Stimulated activated CD4-positive, alpha-beta T cell treated with anti-CD3 and anti-CD28 coated beads, Interleukin-15, amount 100 ng/mL, for 24 hours (primary cell): ENCODE measurements at regions not wholly inside any gene's neighbourhood (a gene's known extent, or its start where the extent isn't known, plus 50 kb on each side); places are given as distances from the start of the nearest gene placed in this dataset.
"Not testable (repeated sequence)": the region's sequence is repeated elsewhere in the genome, so short reads cannot be mapped to it uniquely, and the experiment has no call there.

Experiments used
- DNase-seq: peaks from one replicate; pipeline ENCODE4 v3.0.0-alpha.2; 2020

DNA sequence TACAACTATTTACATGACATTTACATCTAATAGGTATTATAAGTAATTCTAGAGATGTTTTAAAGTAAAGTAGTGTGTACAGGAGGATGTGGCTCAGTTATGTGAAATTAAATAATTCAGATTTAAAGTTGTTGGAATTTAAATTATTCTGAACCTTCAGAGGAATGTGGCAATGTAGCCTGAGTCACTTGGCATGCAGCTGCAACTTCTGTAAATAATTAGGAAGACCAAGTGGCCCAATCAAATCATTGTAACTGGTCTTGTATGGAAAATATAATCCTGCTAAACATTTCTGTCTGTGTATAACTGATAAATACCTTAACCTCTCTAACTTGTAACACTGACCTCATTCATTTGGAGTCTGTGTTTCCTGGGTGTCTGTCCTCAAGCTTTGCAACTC, 828.9 kb downstream of the GLUD2 start:
- no peak for DNase-seq

DNA sequence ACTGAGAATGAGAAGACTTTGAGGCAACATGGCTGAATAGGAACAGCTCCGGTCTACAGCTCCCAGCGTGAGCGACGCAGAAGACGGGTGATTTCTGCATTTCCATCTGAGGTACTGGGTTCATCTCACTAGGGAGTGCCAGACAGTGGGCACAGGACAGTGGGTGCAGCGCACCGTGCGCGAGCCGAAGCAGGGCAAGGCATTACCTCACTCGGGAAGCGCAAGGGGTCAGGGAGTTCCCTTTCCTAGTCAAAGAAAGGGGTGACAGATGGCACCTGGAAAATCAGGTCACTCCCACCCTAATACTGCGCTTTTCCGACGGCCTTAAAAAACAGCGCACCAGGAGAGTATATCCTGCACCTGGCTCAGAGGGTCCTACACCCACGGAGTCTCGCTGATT, 829.9 kb downstream of the GLUD2 start:
- DNase-seq = not testable (repeated sequence)

DNA sequence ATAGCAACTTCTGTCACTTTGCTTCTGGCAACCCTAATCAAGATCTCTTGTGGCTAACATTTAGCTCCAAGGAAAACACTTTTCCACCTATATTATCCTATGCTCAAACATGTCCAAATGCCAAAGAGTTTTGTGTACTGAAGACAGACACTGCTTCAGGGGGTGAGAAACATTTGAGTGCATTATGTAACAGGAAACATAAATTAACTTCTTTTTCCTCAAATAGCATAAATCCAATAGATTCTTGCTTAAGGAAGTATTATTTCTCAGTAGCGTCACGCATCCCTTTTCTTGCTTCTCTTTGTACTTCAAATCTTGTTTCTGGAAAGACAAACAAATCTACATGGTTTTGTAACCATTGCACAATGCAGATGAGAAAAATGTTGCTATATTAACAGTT, 839.1 kb downstream of the GLUD2 start:
- no peak for DNase-seq

DNA sequence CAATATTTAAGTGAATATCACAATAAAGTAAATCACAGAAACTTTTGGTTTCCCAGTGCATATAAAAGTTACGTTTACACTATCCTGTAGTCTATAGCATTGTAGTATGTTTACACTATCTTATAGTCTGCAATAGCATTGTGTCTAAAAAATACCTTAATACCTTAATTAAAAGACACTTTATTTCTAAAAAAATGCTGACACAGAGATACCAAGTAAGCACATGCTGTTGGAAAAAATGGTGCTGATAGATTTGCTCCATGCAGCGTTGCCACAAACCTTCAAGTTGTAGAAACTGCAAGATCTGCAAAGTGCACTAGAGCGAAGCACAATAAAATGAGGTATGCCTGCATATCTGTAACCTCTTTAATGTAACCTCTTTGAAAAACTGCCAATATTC, 847.3 kb downstream of the GLUD2 start:
- DNase-seq = no peak

DNA sequence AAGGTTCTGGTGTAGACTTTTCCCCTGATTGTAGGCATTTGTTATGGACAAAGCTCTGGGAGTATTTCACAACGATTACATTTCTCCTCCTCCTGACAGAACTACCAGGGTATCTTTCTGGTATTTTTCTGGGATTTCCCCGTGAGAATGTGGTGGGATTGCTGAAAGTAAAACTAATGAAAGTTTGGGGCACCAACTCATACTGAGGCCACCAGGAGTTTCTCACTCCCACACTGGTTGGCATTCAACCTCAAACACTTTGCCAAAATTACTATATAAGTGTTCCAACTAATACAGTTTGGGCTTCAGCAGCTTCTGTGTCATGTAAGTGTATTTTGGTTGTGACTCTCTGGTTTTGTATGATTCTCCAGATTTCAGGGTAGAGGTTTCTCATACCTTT, 855.1 kb downstream of the GLUD2 start:
- peak; percentile 1 for DNase-seq

DNA sequence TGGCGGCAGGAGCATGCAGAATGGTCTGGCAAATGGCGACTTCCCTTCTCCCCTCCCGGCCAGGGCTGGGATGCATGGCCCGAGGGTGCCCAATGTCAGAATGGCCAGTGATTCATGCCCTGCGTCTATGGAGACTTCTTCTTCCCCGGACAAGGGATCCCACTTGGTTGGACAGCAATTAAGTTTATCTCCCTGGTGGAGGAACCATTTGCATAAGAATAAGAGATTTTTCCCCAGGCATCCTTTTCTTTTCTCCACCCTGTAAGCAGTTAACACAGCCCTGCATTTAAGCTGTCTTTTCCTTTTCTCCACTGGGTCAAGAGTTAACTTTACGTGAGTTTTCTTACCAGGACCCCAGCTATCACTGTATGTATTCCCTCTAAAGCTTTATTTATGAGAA, 856.6 kb downstream of the GLUD2 start:
- no peak for DNase-seq

DNA sequence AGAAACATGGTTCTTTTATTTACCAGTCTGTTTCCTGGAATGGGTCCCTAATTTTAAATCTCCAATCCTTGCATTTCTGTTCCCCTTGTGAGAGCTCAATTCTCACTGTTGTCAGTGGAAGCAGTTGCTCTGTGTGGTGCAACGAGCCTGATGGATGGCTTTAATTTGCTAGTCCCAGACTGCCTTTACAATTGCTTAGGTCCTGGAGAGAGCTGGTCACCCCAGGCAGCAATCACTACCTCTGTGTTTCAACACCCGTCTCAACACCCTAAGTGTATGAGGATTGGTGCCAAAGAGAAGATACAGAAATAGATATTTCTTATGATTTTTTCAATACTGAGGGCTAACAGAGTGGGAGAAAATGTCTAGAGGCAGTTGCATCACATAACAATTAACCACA, 873.8 kb downstream of the GLUD2 start:
- DNase-seq = no peak

DNA sequence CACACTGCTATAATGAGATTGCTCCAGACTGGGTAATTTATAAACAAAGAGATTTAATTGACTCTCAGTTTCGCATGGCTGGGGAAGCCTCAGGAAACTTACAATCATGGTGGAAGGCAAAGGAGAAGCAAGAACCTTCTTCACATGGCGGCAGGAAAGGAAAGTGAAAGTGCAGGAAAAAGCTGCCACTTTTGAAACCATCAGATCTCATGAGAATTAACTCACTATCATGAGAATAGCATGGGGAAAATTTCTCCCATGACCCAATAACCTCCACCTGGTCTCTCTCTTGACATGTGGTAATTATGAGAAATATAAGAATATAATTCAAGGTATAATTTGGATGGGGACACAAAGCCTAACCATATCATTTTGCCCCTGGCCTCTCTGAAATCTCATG, 884.2 kb downstream of the GLUD2 start:
- no peak for DNase-seq

DNA sequence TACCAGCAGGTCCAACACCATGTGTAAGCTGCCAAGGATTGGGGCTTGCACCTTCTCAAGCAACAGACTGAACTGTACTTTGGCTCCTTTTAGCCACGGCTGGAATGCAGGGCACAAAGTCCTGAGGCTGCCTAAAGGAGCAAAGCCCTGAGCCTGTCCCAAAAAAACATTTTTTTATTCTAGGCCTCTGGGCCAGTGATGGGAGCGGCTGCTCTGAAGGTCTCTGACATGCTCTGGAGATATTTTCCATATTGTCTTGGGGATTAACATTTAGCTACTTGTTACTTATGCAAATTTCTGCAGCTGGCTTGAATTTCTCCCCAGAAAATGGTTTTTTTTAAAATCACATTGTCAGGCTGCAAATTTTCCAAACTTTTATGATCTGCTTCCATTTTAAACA, 885.3 kb downstream of the GLUD2 start:
- DNase-seq = no peak

DNA sequence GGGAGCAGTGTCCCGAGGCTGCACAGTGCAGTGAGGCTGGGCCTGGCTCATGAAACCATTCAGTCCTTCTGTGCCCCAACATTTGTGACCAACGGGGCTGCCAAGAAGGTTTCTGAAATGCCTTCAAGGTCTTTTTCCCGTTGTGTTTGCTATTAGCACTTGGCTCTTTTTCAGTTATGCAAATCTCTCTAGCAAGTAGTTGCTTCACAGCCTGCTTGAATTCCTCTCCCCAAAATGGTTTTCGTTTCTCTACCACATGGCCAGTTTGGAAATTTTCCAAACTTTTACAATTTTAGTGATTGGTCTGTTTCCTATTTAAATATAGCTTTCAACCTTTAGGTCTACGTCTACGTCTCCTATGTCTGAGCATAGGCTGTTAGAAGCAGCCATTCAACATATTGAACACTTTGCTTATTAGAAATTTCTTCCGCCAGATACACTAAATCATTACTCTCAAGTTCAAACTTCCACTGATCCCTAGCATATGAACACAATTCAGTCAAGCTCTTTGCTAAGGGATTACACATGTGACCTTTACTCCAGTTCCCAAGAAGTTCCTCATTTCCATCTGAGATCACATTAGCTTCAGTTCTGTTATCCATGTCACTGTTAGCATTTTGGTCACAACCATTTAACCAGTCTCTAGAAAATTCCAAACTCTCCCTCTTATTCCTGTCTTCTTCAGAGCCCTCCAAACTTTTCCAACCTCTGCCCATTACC, 901.8 kb downstream of the GLUD2 start:
- no peak for DNase-seq

DNA sequence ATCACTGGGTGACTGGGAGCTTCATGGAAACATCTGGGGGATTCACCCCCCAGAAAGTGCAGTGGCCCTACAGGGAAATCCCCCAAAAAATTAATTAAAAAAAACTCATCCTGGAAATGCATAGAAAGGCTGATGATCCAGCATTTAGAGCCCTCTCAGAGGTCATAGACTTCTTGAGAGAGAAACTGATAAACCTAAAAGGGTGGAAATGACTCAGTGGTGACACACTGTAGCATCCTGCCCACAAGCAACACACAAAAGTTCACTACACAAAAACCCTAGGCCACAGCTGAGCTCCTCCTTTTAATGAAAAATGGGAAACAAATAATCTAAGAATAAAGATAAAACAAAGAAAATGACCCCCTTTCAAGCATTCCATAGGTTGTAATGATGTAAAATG, 911.5 kb downstream of the GLUD2 start:
- no peak for DNase-seq

DNA sequence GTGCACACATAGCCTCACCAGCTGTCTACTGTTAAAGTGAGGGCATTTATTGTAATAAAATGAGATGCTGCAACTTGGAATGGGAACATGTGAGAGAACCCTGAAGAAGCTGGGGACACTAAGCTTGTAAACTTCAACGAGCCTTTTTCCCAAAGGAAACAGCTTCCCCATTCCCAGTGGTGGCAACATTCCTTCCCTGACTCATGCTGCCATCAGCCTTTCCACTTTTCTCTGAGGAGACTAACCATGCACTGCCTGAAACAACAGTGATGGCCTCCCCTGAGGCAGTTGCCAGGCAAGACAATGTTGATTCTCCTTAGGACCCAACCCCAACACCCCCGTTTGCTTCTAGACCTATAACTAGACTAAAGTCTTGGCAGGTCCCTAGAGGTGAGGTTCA, 928.3 kb downstream of the GLUD2 start:
- no peak for DNase-seq

DNA sequence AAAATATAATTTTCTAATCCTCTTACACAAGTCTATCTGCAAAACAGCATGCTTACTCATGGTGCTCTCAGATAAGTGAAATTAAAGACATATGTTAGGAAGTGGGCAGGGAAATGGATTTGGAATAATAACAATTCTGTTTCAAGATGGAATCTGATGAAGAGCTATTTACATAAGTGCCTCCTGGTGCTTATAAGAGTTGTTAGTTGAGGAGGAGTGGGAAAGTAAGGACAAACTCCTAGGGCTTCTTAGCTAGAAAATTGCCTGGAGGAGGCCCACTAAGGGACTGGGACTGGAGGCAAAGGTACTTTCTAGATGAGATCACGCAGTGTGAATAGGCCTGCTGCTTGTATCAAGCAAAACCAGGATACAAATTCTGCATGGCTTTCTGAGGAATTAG, 939.8 kb downstream of the GLUD2 start:
- DNase-seq = no peak

DNA sequence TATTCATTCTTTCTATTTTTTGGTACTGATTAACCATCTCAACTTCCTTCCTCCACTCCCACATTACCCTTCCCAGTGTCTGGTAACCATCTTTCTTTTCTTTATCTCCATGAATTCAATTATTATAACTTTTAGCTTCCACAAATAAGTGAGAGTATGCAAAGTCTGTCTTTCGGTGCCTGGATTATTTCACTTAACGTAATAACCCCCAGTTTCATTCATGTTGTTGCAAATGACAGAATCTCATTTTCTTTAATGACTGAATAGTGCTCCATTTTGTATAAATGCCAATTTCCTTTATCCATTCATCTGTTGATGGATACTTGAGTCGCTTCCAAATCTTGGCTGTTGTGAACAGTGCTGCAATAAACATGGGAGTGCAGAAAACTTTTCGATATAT, 940.4 kb downstream of the GLUD2 start:
- DNase-seq = no peak

DNA sequence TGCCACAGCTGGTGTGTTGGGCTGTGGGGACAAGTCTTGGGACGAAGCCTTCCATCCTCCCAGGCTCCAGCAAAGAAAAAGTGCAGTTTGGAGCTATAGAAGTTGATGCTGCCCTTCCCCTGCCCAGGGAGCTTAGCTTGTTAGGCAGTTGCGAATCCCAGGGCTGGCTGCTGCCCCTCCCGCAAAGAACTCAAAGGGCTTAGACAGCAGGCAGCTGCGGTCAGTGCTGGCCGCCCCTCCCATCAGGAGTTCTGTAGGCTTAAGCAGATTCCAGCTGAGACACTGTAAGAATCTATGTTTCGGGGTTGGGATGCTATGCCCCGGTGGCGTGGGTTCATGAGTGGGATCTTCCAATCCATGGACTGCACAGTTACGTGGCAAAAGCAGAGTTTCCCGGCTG, 956.7 kb downstream of the GLUD2 start:
- DNase-seq = no peak

DNA sequence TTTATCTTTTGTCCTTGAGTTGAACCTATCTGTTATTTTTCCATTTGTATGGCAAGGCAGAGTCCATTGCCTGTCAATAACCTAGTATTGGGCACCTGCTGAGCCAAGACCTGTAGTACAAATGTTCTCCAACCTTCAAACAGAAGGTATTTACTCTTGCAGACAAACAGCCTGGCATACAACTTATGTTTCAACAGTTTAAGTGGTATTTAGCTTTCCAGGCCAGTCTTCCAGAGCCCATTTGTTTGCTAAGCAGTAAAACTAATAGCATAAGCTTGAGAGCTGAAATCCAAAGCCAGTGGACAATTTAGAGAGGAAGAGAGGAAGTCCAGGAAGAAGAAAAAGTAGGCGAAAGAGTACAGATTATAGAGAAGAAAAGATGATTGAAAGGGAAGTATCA, 979.3 kb downstream of the GLUD2 start:
- no peak for DNase-seq

DNA sequence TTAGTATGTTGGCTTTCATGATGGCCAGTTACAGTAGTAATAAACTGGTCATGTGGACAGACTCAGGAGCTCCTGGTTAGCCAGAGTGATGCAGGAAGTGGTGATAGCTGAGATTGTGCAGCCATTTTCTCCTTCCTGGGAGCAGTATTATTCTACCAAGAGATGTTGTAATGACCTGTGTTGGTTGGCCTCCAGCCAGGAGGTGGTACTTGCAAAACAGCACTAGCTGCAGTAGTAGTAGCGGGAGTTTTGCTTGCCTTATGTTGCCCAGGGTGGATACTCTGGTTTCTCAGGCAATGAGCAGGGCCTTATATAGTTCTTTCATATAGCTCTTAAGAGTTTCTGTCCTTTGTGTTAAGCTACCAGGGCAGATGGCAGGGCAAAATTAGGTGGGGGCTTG, 998.8 kb downstream of the GLUD2 start:
- no peak for DNase-seq

DNA sequence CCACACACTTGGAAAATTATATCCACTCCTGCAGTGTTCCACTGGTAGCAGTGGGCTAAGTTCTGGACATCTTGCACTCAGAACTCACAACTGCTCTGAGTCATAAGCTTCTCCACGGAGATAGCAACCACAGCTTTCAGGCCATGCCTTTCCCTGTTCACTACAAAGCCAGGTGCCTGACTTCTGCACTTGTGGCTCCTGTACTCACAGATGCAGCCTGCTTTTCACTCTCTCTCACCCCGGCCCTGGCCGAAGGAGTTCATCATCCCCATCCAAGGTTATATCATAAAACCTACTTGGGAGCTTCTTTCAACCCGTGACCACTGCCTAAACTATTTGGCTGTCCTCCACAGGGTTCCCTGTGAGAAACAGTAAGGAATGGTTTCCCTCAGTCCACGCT, 999.4 kb downstream of the GLUD2 start:
- no peak for DNase-seq

DNA sequence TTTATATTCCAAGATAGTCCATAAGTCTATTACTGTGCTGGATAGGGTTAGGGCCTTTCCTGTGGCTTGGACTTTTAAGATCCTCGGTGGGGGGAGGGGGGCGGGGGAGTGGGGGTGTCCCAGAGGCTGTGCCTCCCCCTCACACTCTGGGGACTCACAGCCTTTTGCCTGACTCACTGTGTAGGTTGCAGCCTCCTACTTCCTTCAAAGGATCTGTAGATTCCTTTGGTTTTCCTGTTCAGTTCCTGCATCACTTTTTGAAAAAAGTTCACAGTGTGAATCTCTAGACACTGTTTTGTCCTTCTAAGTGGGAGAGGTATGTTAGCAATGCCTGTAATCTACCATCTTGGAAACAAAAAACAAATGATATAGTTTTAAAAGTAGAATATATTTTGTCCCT, 999.9 kb downstream of the GLUD2 start:
- no peak for DNase-seq

DNA sequence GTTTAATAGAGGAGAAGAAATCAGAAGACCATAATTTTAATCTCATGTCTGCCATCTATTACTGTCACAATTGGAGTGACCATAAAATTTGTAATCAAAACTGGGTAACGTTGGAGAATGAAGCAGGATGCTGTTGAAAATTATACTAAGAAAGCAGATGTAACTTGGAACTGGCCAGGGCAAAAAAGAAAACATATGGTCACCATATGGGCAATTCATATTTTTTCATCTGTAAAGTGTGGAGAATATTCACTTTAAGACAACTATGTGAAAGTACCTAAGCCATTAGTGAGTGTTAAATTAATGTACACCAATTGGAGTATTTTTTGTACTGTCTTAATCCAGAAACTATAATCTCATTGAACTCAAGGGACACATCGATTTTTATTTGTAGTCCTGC, 1008.0 kb downstream of the GLUD2 start:
- DNase-seq = no peak

DNA sequence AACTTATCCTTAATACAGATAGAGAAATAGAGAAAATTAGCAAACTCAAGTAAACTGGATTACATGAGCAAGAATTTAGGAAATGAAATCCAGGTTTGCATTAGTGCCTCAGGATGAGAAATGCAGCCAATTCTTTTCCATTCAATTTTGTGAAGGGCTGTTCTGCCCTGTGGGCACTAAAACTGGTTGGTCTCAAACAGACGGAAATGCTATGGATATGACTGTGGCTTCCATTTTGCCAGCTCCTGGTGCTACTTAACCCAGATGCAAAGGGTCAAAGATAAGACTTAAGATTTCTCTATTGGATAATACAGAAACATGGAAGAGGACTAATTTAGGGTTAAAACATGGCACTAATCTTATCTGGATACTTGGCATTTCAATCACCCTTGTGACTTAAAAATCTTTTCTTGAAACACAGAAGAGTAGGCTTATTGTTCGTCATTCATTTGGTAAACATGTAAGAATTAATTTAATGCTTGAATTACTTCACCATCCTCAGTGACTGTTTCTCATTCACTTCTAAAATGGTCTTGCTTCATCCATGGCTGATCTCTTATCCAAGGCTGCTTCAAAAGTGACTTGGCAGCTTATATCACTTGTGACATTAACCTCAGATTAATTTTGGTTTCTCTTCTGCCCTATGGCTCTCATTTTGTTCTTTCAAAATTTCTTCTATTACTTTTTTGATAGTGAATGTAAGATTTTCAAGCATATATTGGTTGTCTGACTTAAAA, 1008.7 kb downstream of the GLUD2 start:
- DNase-seq = no peak

DNA sequence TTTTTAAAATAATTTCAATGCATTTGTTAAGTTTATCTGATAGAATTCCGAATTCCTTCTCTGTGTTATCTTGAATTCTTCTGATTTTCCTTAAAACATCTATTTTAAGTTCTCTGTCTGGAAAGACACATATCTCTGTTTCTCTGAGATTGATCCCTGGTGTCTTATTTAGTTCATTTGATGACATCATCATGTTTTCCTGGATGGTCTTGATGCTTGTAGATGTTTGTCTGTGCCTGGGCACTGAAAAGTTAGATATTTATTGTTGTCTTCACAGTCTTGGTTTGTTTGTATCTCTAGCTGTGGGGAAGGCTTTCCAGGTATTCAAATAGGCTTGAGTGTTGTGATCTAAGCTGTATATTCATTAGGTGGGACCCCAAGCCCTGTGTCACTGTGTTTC, 1028.8 kb downstream of the GLUD2 start:
- no peak for DNase-seq

DNA sequence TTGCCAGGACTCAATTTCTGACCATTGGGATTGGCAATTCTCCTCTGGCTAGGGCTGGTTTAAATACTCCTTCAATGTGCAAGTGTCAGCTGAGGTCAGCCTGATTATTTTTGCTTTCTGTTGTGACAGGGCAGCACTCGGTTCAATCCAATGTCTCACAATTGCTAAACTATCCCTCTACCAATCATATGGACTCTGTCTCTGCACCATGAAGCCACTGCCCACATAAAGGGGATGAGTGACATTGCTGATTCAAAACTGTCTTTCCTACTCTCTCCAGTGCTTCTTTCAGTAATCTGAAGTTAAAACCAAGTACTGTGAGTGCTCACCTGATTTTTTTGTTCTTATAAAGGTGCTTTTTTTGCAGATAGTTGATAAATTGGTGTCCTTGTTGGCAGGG, 1030.7 kb downstream of the GLUD2 start:
- DNase-seq = no peak

DNA sequence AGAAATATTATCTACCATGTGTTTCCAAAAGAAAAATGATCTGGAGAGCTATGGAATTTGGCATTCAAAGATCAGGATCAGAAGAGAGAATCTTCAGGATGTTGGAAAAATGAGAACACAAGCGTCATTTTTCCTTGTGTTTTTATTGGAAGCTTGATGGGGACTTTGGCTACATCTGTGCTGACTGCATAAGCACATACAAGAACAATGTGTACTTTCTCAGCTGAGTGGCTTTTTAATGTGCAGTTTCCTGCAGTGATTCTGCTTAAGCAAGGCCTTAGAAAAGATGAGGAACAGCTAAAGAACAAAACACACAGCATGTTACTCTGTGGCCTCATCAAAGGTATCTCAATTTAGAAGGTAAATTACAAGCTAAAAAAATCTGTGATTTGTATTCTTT, 1039.9 kb downstream of the GLUD2 start:
- no peak for DNase-seq

DNA sequence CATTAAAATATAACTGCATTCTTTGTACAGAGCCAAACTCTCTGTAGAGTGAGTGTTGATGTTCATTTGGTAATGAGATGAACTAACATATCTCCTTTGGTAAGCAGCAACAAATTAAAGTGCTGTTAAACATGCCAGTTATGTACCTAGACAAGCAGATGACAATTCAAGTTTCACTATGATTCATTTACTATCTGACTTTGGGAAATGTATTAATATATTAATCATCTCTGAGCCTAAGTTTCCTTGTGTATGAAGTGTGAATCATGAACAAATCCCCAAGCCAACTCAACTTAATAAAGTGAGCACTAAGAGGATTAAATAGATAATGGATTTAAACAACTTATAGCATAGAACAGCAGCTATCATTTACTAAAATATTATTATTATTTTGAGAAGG, 1044.2 kb downstream of the GLUD2 start:
- DNase-seq = no peak
